CD4-positive, alpha-beta T cell treated with Interleukin-21 for 1 hour (primary cell): ENCODE measurements at regions not wholly inside any gene's neighbourhood (a gene's known extent, or its start where the extent isn't known, plus 50 kb on each side); places are given as distances from the start of the nearest gene placed in this dataset.
"Not testable (repeated sequence)": the region's sequence is repeated elsewhere in the genome, so short reads cannot be mapped to it uniquely, and the experiment has no call there.

Source experiments
- DNase-seq: peaks from one replicate; pipeline ENCODE4 v3.0.0-alpha.2; 2020

- DNase-seq: no peak
Measured at GRCh38 chr5:28984639-28985038, 1946.3 kb upstream of the CDH9 start.

GRCh38 chr5:28975508-28975907 lies 1937.1 kb upstream of the CDH9 start:
- DNase-seq: no peak

- DNase-seq: no peak
Measured at GRCh38 chr5:28967848-28968247, 1929.5 kb upstream of the CDH9 start.

GRCh38 chr5:28961816-28962215 lies 1923.4 kb upstream of the CDH9 start:
- no peak for DNase-seq

- no peak for DNase-seq
Measured at GRCh38 chr5:28958581-28958980, 1920.2 kb upstream of the CDH9 start.

GRCh38 chr5:28957450-28957849 lies 1919.1 kb upstream of the CDH9 start:
- no peak for DNase-seq

GRCh38 chr5:28954074-28954473 lies 1915.7 kb upstream of the CDH9 start:
- DNase-seq: no peak

- DNase-seq: no peak
Measured at GRCh38 chr5:28947865-28948264, 1909.5 kb upstream of the CDH9 start.

- no peak for DNase-seq
Measured at GRCh38 chr5:28945859-28946258, 1907.5 kb upstream of the CDH9 start.

- DNase-seq: not testable (repeated sequence)
Measured at GRCh38 chr5:28929366-28929765, 1891.0 kb upstream of the CDH9 start.

- not testable (repeated sequence) for DNase-seq
Measured at GRCh38 chr5:28928327-28928790, 1890.0 kb upstream of the CDH9 start.

- no peak for DNase-seq
Measured at GRCh38 chr5:28927559-28928326, 1889.4 kb upstream of the CDH9 start.

- no peak for DNase-seq
Measured at GRCh38 chr5:28926422-28926821, 1888.0 kb upstream of the CDH9 start.

GRCh38 chr5:28917631-28918030 lies 1879.2 kb upstream of the CDH9 start:
- no peak for DNase-seq

GRCh38 chr5:28914297-28914696 lies 1875.9 kb upstream of the CDH9 start:
- no peak for DNase-seq

GRCh38 chr5:28903643-28904042 lies 1865.3 kb upstream of the CDH9 start:
- no peak for DNase-seq

GRCh38 chr5:28896949-28897348 lies 1858.6 kb upstream of the CDH9 start:
- no peak for DNase-seq

- DNase-seq: no peak
Measured at GRCh38 chr5:28880936-28881335, 1842.5 kb upstream of the CDH9 start.

GRCh38 chr5:28877050-28877449 lies 1838.7 kb upstream of the CDH9 start:
- no peak for DNase-seq

GRCh38 chr5:28864006-28864405 lies 1825.6 kb upstream of the CDH9 start:
- no peak for DNase-seq

GRCh38 chr5:28862860-28863196 lies 1824.4 kb upstream of the CDH9 start:
- DNase-seq: no peak

- DNase-seq: no peak
Measured at GRCh38 chr5:28862137-28862859, 1823.9 kb upstream of the CDH9 start.

GRCh38 chr5:28855626-28856025 lies 1817.2 kb upstream of the CDH9 start:
- no peak for DNase-seq

GRCh38 chr5:28850320-28850921 lies 1812.0 kb upstream of the CDH9 start:
- DNase-seq: no peak
